HG03159 (cell line): ENCODE measurements at regions not wholly inside any gene's neighbourhood (a gene's known extent, or its start where the extent isn't known, plus 50 kb on each side); places are given as distances from the start of the nearest gene placed in this dataset.
"Not testable (repeated sequence)": the region's sequence is repeated elsewhere in the genome, so short reads cannot be mapped to it uniquely, and the experiment has no call there.

Experiments used
- ATAC-seq: cut with Tn5 transposase; IDR thresholded peaks from one replicate; pipeline ENCODE4 v1.9.1; 2021; ENCODE audit warnings: mild to moderate bottlenecking, moderate library complexity; ENCODE audit not compliant: unreplicated experiment

- peak; percentile 96 for ATAC-seq
Measured at GRCh38 chr13:38415233-38415632, 65.6 kb downstream of the UFM1 start.

GRCh38 chr13:38417241-38417640 lies 67.6 kb downstream of the UFM1 start:
- ATAC-seq: no peak

DNA sequence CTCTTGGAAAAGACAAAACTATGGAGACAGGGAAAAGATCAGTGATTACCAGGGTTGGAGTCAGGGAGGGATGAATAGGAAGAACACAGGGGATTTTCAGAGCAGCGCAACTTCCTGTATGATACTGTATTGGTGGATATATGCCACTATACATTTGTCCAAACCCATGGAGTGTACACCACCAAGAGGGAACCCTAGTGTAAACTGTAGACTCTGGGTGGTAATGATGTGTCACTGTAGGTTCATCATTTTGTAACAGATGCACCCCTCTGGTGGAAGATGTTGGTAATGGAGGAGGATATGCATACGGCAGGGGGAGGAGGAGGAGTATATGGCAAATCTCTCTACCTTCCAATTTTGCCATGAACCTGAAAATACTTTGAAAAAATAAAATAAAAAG lies 68.1 kb downstream of the UFM1 start:
- ATAC-seq: peak; percentile 46

- ATAC-seq: no peak
Measured at GRCh38 chr13:38418286-38418685, 68.6 kb downstream of the UFM1 start.

DNA sequence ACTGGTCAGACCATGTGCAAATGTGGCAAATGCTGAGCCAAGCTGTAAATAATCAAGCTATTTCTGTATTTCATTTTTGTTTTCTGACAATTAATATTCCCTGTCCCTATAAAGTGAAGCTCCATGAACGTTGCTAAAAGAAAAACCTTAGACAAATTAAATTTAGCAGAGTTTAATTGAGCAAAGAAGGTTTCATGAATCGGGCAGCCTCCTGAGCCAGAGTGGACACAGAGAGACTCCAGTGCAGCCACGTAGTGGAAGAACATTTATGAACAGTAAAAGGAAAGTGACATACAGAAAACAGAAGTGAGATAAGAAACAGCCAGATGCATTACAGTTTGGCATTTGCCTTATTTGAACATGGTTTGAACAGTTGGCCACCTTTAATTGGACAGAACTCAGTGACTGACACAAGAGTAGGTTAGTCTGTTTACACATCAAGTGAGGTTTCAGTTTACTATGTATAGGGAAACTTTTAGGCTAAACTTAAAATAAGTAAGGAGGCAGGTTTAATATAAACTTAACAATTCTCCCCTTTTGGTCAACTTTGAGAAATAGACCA lies 69.7 kb downstream of the UFM1 start:
- peak; percentile 52 for ATAC-seq

- ATAC-seq: no peak
Measured at GRCh38 chr13:38421590-38422560, 72.2 kb downstream of the UFM1 start.

GRCh38 chr13:38429916-38430315 lies 80.3 kb downstream of the UFM1 start:
- no peak for ATAC-seq

- ATAC-seq: no peak
Measured at GRCh38 chr13:38430796-38431195, 81.1 kb downstream of the UFM1 start.

GRCh38 chr13:38440666-38441065 lies 91.0 kb downstream of the UFM1 start:
- no peak for ATAC-seq

DNA sequence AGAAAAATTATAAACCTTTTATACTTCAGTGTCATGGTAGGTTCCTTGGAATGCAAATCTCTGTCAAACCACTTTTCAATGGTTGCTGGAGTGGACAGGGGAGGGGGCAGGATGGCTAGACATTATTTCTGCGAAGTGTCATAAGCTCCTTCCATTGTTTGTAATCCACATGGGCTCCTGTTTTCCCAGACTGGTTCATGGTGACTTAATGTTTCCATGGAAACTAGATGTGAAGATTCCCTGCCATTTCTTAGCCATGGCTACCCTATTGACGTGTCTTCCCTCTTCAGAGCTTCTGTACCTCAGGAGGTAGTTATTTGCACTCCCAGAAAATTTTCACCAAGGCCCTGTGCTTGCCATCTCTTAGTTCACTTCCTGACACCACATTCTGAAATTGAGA lies 95.3 kb downstream of the UFM1 start:
- no peak for ATAC-seq

DNA sequence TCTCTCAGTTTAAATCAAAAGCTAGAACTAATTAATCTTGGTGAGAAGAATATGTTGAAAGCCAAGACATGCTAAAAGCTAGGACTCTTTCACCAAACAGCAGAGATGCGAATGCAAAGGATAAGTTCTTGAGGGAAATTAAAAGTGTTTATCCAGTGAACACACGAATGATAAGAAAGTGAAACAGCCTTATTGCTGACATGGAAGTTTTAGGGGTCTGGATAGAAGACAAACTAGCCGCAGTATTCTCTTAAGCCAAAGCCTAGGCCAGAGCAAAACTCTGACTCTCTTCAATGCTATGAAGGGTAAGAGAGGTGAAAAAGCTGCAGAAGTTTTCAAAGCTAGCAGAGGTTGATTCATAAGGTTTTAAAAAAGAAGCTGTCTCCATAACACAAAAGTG lies 103.0 kb downstream of the UFM1 start:
- no peak for ATAC-seq

GRCh38 chr13:38462605-38463004 lies 113.0 kb downstream of the UFM1 start:
- ATAC-seq: no peak

GRCh38 chr13:38463048-38463447 lies 113.4 kb downstream of the UFM1 start:
- ATAC-seq: no peak

- ATAC-seq: not testable (repeated sequence)
Measured at GRCh38 chr13:38472411-38472810, 122.8 kb downstream of the UFM1 start.

DNA sequence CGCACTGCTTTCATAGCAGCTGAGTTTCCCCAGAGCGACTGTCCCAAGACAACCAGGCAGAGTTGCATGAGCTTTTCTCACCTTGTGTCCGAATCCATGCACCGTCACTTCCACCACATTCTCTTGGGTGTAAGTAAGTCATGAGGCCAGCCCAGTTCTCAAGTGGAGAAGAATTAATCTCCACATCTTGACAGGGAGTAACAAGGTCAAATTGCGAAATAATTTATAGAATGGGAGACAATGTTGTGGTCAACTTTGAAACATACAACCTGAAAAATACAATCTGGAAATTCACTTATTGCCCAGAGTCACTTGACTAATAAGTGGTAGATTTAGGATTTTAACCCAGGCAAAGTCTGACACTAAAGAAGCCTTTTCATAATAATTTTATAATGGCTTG lies 123.7 kb downstream of the UFM1 start:
- ATAC-seq: no peak

- no peak for ATAC-seq
Measured at GRCh38 chr13:38477676-38478075, 128.0 kb downstream of the UFM1 start.

DNA sequence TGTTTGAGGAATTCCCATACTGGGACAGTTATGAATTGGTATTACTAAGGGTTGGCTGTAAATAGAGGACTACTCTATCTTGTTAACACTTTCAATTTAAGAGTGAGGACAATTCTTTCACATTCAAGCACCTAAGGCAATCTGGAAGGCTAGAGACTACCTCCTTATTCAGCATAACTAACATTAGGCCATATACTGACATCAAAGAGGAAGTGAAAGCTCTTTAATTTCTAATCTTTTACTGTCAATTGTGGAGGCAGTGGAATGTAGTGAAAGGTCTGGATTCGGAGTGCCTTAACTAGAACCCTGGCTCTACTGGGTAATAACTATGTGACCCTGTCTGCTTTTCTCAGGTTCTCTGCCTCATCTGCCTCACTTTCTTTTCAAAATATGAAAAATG lies 134.0 kb downstream of the UFM1 start:
- peak; percentile 86 for ATAC-seq

- no peak for ATAC-seq
Measured at GRCh38 chr13:38490657-38491056, 141.0 kb downstream of the UFM1 start.

- ATAC-seq: no peak
Measured at GRCh38 chr13:38494445-38494844, 144.8 kb downstream of the UFM1 start.

DNA sequence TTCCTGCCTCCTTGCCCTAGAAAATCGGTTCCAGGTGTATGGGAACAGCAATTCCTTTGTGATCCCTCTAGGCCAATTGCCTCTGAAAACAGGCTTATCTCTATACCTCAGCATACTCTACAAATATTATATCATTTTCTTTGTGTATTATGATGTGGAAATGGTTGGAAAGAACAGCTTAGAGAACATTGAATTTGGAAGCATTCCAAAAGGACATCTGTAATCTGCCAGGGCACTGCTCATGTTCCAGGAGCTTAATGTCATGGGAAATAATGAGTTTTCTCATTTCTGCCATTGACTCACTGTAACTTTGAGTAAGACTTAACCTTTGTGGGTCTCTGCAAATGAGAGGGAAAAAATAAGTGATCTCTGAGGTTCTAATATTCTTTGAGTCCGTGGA lies 147.3 kb downstream of the UFM1 start:
- no peak for ATAC-seq

DNA sequence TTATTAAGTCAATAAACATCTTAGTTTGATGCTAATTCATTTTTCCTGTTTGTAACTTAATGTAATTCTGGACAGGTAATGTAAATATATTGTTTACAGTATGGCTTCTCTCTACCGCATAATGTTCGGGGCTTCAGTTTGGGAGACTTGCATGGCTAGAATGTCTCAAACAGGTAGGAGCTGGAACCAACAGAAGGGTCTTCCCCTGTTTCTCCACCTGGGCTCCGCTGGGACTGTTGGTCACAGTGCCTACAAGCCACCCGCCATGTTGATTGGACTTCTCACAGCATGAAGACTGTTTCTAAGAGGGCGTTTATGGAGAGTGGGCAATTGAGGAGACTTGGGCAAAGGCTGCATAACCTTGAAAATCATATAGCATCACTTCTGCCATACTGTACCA lies 148.6 kb downstream of the UFM1 start:
- no peak for ATAC-seq

- ATAC-seq: no peak
Measured at GRCh38 chr13:38514575-38514974, 164.9 kb downstream of the UFM1 start.
